SK-N-MC (cell line): ENCODE measurements at regions not wholly inside any gene's neighbourhood (a gene's known extent, or its start where the extent isn't known, plus 50 kb on each side); places are given as distances from the start of the nearest gene placed in this dataset.
"Not testable (repeated sequence)": the region's sequence is repeated elsewhere in the genome, so short reads cannot be mapped to it uniquely, and the experiment has no call there.

ENCODE experiments used
- FOXP2 ChIP-seq: optimal IDR thresholded peaks from 2 replicates; pipeline ENCODE3; 2011; ENCODE audit warnings: mild to moderate bottlenecking, moderate library complexity; ENCODE audit not compliant: insufficient read depth; ENCODE audit errors: extremely low read length, control extremely low read depth
- POLR2AphosphoS5 ChIP-seq: IDR thresholded peaks from 2 replicates; pipeline ENCODE4 v1.6.1; 2012; ENCODE audit warnings: mild to moderate bottlenecking, low read depth, low read length, borderline replicate concordance

DNA sequence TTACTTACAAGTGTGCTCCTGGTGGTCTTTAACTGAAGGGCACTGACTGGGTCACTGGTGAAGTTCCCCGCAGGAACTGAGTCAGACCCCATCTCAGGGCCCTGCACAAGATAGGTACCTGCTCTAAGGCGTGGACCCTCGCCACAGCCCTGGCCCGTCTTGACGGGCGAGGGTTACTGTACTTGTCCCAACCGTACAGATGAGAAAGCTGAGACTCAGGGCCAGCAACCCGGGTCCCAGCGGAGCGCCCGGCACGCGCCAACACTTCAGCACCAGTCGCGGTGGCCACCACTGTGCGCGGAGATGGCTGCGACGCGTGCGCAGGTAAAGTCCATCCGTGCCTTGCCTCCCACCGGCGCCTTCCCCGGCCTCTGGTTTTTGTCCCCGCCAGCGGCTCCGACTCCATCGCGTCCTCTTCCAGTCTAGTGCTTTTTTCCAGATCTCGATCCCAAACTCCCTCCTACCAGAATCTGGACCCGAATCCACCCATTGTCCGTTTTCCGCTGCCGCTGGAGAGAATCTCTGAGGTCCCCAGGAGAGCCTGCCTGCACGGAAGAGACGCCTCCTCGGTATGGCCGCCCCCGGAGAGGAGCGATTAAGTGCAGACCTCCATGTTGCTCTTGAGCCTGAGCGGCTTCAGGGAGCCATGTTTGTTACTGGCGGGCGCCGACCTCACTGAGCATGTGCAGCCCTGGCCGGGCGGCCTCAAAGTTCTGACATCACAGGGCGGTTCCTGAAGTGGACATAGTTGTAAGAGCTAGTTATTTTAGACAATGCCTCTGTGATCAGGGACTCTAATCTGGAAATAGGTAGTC lies 1707.8 kb downstream of the SPATA31A7 start:
- TF ChIP-seq POLR2AphosphoS5: peak; percentile 51; the same call in 1 of the 2 replicates
- not testable (repeated sequence) for TF ChIP-seq FOXP2
